ENCODE measurements at regions not wholly inside any gene's neighbourhood (a gene's known extent, or its start where the extent isn't known, plus 50 kb on each side); places are given as distances from the start of the nearest gene placed in this dataset.

DNA sequence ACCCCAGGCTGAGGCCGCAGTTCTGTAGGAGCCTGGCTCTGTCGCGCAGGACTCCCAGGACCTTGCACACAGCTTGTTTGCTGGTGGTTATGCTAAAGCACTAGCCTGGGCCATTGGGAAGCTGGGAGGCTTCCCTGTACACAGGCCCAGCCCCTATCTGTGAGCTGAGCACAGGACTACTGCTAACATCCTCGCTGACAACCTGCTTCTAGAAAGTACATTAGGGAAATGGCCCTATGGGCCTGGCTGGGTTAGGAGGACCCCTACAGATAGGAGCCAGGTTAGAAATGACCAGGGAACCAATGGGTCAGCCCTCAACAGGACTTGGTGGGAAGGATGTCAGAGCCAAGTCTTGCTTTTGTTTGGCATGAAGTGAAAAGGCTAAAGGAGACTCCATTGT lies 219.4 kb upstream of the LNX1 start:
- no peak for DNase-seq (ENCODE audit: low spot score)

DNA sequence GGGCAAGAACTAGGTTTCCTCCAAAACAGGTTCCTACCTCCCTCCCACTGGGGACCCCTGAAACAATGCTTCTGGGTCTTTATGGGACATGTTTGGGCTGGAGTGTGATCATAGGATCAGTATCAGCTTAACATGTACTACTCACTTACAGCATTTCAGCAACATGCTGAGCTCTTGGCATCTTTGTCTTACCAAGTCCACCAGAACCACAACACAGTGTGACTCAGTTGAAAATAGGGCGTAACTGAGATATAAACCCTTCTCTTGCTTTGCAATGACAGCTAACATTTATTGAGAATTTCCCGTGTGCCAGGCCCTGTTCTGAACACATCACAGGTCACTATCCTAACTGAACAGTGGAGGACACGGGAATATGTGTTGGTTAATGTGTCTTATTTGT lies 218.5 kb upstream of the LNX1 start:
- DNase-seq (ENCODE audit: low spot score) = no peak

DNA sequence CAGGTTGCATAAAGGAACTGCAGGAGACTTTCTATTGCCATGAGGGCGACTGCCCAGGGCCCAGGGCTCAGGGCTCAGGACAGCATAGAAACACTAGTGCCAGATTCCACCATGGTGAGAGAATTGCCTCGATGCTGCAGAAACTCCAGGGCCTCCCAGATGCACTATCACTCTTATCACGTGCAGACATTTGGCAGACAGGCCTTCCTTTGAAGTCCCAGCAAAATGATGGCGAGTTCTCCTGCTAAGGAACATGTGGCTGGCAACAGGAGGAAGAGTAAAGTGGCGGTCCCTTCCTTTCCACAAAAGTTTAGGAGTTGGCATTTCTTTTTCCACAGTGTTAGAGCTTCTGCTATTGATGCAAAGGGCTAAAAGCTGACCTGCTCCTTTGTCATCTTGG lies 214.0 kb upstream of the LNX1 start:
- no peak for DNase-seq (ENCODE audit: low spot score)

DNA sequence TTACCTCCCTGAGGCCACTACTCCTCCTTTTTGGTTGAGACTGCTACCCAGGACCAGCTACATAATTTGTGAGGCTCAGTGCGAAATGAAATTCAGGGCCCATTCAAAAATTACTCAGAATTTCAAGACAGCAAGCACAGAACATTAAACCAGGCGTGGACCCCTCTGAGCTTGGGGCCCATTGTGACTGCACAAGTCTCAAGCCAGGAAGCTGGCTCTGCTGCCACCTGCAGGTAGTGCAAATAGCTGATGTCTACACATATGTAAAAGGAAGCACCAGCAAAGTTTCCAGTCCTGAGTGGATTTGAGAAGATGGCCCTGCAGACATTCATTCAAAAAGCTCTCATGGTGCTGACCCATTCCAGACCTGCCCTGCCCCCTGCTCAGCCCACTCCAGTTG lies 213.4 kb upstream of the LNX1 start:
- no peak for DNase-seq (ENCODE audit: low spot score)

DNA sequence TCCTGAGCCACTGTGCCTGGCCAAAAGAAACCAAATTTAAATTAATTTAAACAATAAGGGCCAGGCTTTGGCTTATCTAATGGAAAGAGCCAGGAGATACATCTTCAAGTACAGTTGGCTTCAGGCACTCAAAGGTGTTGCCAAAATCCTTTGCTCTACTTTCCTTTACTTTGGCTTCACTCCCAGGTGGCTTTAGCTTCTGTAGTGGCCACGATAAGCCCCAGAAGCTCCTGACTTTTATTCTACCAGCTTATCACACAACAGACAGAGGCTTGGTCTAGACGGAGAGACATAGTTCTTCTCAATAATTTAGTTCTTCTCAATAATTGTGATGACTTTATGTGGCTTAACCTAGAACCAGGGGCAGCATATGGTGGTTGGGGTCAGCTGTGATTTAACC lies 211.2 kb upstream of the LNX1 start:
- DNase-seq (ENCODE audit: low spot score) = no peak

DNA sequence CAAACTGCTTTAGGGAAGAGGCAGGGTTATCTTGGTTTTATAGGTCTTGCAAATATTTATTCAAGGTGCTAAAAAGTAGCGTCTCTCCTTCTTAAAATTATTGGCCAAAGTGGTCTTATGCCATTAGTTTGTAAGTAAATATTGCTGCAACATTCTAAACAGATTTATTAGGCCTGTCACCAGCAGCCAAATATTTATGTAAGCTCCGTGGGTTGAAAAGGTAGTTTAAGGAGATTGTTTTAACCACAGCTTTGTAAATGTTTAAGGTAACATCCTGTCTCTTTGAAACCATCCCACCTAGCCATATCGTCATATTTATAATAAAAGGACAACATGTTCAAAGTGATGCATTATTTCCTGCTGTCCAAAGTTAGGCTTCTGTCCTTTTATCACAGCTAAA lies 210.1 kb upstream of the LNX1 start:
- DNase-seq (ENCODE audit: low spot score) = no peak

DNA sequence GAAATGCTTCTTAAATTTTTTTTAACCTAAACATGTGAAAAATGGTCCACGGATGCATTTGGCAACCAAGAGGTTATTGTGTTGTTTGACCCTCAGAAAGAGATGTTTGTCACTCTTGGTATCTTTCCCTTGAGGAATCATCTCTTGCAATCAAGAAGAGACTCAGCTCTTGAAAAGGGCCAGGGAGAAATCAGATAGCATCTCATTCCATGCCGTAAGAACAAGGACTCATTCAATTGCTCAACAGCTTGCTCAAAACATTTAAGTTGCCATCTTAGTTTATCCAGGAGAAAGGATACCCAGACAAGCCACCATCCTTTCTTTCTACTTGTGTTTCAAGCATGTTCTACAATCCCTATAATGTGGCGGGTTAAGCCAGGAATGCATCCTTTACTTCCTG lies 209.5 kb upstream of the LNX1 start:
- no peak for DNase-seq (ENCODE audit: low spot score)

DNA sequence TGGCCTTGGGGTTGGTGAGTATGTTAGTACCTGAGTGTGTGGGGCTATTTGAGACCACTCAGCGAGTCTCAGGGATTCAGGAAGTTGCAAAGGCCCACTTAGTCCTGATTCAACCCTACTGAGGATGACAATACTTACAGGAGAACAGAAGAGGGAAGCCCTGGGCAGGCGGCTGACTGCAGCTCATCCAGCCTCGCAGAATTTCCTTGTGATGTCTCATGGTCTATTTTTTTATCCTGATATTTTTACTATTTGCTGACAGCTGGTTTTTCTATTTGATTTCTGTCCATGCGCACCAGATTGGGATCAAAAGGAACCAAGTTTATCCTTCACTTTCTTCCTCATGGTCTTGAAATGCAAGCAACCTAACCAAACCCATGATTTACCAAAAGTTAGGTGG lies 201.8 kb upstream of the LNX1 start:
- DNase-seq (ENCODE audit: low spot score) = no peak

DNA sequence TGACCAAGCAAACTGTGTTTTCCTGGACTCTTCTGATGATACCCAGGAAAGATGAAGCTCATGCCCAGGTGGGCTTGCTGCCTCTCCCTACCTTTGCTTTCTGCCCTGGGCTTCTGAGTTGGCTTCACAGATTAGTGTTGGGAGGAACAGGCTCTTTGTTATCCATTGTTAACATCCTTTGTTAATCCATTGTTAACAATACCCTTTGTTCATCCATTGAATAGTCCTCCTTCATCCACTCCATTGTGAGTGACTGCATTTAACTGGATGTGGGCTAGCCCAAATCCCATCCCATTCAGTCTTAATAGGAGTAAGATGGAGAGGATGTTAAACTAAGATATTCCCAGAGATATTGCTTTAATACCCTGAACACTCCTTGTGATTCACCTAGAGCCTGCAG lies 199.0 kb upstream of the LNX1 start:
- peak; percentile 45 for DNase-seq (ENCODE audit: low spot score)

DNA sequence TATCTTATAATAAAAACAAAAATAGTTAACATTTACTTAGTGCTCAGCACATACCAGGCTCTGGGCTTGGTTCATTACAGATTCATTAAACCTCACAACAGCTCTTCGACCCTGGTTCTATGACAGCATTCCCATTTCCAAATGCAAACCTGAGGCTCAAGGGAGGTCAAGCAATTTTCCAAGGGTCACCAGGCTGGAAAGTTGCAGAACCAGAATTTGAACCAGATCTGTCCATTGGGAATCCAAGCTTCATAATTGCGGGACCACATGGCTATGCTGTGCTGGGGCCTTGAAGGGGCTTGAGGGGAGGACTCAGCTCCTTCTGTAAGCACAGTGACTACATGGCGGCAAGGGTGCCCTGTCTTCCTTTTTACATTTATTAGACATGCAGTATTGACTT lies 197.3 kb upstream of the LNX1 start:
- DNase-seq (ENCODE audit: low spot score) = no peak

DNA sequence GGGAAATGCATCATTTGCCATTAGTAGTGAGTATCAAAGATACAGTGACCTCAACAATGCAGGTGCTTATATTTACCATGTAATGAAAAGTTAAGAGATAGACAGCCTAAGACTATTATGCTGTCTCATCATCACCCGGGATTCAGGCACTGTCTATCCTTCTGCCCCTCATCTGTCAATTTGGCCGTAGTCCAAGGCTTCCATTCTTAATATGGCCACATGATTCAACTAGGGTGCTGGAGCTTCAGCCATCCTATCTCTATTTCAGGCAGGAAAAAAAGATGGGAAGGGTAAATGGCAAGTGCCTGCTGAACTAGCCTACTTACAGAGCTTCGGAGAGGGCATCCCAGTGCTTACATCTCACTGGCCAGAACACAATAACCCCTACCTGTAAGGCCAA lies 196.7 kb upstream of the LNX1 start:
- no peak for DNase-seq (ENCODE audit: low spot score)

DNA sequence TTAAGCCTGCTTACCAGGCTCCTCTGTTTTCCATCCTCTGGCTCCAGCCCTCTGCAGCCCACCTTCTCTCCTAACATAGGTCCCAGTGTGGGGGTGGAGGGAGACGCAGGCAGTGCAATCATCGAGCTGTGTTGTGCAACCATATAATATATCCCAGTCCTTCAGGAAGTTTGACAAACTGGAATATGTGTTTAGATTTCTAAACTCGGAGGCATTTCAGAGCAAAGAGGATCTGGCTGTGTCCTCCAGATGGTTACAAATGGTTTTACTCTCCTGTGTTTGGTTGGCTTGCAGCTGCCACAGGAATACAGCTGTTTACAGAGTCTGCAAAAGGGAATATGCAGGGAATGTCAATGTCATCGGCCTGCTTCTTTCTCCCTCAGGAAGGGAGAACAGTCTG lies 195.3 kb upstream of the LNX1 start:
- no peak for DNase-seq (ENCODE audit: low spot score)

DNA sequence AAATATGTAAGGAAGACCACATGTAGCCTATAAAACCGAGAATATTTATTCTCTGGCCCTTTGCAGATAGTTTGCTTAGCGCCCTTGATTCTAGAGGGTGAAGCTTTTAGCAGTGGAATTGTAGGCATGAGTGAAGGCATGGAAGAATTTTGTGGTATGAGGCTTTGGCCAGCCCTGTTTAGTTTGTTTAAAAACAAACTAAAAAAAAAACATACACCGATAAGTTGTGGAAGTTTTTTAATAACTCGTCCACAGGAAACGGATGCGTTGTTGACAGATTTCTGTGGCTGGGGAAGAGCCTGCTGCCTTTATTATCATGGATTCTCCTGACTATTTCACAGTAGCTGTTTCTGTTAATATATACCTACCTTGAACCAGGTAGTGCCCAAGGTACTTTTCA lies 194.7 kb upstream of the LNX1 start:
- DNase-seq (ENCODE audit: low spot score) = no peak

DNA sequence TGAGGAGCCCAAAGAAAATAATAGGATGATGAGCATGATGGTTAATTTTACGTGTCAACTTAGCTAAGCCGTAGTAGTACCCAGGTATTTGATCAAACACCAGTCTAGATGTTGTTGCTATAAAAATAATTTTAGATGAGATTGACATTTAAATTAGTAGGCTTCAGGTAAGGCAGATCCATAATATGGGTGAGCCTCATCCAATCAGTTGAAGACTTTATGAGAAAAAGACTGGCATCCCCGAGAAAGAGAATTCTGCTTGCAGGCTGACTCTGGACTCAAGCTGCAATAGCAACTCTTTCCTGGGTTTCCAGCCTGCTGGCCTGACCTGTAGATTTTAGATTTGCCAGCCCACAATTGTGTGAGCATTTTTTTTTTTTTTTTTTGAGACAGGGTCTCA lies 192.8 kb upstream of the LNX1 start:
- no peak for DNase-seq (ENCODE audit: low spot score)

DNA sequence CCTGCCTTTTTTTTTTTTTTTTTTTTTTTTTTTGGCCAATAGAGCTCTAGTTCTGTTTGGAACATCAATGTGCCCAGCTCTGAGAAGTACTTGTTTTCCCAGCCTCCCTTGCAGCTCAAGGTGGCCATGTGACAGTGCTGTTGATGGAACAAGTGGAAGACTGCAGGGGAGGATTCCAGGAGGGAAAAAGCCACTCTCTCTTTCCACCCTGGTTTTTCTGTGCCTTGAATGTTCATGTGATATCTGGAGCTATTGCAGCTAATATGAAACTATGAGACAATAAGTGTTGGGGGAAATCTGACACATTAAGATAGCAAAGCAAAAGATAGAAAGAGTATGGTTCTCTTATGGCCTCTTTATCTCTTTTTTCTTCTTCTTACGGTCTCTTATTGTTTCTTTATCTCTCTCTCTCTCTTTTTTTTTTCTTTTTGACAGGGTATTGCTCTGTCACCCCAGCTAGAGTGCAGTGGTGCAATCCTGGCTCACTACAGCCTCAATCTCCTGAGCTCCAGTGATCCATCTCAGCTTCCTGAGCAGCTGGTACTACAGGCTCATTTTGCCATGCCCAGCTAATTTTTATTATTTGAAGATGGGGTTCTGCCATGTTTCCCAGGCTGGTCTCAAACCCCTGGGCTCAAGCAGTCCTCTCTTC lies 192.0 kb upstream of the LNX1 start:
- DNase-seq (ENCODE audit: low spot score) = no peak

DNA sequence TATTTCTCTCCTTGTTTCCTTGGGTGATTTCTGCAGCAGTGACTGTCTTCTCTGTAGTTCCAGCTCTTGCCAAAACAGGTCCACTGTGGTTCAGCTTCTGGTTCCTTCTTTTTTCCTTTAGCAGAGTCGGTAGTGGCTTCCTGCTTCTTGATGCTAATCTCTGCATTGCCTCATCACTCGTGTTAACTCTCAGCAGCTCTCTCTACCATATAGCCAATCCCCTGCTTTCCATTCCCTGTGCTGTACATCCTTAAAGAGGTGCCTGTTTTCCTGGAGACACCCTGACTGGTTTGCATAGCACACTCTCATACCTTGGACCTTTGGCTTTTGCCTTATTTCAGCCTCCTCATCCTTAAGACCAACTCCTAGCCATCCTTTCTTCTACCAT lies 191.2 kb upstream of the LNX1 start:
- DNase-seq (ENCODE audit: low spot score) = no peak

DNA sequence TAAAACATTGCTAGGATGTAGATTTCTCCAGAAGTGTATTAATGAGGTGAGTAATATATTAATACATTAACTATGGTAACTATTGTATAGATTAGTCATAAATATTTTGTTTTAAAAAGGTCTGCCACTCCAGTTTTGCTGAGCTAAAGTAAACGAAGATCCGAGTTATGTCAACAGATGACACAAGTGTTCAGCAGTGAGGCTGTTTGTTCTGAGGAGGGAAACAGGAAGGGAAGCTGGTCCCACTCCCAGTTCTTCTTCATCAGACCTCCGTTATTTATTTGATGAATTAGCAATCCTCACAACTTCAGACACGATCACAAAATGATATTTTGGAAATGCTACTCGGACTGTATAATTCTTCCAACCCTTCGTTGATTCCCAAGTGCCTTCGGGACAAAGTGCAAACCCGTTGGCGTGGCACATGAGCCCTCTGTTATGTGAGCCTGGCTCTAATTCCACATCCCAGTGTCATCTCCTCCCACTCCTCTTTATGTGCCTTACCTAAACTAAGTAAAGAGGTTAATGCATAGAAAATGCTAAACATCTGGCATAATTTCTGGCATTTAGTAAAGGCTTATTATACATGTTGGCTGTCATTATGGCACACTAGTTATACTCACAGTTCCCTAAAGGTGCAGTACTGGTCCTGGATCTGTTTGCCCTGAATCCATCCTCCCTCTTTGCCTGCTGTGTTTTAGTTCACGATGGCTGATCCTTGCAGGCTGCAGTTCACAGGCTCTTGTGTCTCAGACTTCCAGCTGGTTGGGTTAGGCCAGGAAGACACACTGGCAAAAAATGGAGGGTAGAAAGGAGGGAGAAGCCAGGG lies 190.6 kb upstream of the LNX1 start:
- no peak for DNase-seq (ENCODE audit: low spot score)

DNA sequence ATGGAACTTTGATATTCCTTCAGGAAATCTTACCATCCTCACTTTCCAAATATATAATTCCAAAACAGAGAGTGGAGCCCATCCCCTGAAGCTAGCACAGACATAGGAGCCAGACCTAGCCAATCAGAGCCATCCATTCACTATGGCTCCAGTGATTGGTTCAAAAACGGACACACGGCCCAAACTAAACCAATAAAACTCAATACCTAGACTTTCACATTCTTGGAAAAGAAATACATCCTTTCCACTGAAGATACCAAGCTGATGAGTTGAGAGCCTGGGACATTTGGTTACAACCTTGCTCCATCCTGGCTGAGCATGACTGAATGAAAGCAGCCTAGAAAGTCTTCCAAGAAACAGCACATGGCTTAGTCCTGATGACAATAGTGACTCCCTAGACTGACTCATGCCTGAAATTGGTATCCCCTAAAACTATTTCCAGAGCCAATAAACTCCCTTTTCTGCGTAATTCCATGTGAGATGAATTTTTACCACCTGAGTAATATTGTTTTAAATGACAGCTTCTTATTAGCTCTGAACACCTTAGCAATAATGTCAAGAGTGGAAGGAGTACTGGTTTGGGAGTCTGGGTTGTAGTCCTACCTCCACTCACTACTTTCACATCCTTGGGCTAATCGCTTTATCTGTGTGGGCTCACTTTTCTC lies 189.6 kb upstream of the LNX1 start:
- DNase-seq (ENCODE audit: low spot score) = no peak

DNA sequence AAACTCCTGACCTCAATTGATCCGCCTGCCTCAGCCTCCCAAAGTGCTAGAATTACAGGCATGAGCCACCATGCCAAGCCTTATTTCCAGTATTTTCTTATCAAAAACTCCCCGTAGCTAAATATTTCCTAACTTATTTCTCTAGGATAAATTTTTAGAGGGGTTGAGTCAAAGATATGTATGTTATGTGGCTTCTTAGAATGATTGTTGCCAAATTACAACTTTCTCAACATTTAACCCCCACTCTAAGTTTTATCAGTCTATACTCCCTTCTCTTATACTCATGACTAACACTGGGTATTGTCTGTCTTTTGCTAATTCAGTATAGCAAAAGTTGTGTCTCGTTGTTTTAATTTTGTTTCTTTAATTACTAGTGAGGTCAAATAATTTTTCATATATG lies 187.7 kb upstream of the LNX1 start:
- no peak for DNase-seq (ENCODE audit: low spot score)

DNA sequence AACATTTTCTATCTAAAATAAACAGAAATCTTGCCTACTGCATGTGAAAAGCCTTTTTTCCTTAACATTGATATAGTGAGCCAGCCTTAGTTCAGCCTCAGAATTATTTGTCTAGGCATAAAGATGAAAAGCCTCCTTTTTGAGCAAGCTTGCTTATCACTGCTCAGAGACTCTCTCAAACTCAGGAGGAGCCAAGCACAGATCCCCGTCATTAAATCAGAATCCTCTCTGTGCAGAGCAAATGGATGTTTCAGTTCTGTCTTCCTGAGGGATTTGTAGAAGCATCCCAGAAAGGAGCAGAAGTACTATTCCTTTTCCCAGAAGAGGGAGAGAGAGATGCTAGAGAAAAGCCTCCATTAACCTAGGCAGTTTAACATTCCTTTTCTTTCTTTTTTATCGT lies 186.9 kb upstream of the LNX1 start:
- no peak for DNase-seq (ENCODE audit: low spot score)

DNA sequence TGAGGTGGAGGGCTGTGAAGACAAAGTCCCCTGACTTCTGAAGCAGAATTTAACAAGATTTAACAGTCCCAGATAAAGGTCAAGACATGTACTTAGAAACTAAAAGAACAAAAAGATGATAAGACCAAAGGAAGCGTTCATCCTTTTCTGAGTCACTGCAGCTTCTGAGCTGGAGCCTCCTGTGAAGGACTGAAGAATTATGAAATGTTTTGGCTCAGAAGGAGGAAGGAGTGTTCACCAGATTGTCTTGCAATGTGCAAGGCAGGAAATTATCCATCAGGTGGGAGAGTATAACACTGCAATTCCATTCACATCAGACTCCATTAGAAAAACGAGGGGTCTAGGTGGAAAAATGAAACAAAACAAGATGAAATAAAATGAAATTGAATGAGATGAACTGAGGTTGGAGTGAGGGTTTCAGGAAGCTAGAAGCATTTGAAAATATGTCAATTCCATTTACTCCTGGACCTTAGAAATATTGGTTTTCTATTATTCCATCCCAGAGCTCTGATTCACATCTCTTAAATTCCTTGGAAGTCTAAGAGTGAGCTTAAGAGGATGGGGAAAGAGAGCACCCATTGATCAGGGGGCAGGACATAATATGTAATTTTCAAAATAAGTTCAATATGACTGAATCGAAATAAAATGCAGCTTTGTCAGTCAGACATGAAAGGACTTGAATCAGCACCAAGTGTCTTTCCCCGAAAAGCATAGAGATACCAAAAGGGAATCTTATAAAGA lies 186.1 kb upstream of the LNX1 start:
- DNase-seq (ENCODE audit: low spot score) = no peak

DNA sequence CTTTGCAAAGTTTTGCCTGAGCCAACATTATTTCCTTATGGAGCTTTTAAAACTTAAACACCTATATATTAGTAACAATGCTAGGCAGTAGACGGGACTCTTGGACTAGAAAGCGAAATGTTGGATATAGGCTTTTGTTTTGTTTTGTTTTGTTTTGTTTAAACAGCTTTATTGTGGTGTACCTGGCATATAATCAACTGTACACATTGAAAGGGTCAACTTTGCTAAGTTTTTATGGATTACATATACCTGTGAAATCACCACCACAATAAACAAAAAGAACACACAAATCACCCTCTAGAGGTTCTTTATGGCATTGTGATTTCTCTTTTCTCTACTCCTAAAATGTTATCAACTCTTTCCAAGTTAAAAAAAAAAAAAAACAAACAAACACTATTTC lies 184.9 kb upstream of the LNX1 start:
- DNase-seq (ENCODE audit: low spot score) = no peak

DNA sequence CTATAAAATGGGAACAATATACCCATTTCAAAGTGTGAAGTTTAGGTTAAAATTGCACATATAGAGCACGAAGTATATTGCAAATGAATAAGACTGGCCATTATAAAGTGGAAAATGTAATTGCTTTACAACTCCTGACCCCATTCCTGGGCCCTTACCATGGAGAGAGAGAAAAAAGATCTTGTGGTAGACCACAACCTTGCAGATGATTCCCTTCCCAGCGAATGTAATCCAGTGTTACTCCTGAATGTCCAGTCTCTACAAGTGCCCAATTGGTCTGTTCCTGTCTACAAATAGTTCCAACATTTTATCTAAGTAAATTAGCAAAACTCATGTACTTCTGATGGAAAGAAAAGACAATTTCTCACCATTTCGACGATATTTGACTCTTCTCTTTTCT lies 184.1 kb upstream of the LNX1 start:
- DNase-seq (ENCODE audit: low spot score) = no peak

Measured in putamen (tissue), 1 donor.